AG09309 (cell line): ENCODE measurements at regions not wholly inside any gene's neighbourhood (a gene's known extent, or its start where the extent isn't known, plus 50 kb on each side); places are given as distances from the start of the nearest gene placed in this dataset.

Experiments
- DNase-seq: peaks from one replicate; pipeline ENCODE4 v3.0.0-alpha.2; 2010; ENCODE audit warnings: low read depth
- H3K4me3 ChIP-seq: 2 replicates; pipeline ENCODE4 v1.5.1; 2011; ENCODE audit warnings: mild to moderate bottlenecking, low read depth, low read length, moderate library complexity; ENCODE audit not compliant: control insufficient read depth
- CTCF ChIP-seq: IDR thresholded peaks from 2 replicates; pipeline ENCODE4 v1.5.1; 2011; ENCODE audit warnings: mild to moderate bottlenecking, low read depth, low read length, inconsistent platforms; ENCODE audit not compliant: insufficient read depth, control insufficient read depth; ENCODE audit errors: missing control alignments

DNA sequence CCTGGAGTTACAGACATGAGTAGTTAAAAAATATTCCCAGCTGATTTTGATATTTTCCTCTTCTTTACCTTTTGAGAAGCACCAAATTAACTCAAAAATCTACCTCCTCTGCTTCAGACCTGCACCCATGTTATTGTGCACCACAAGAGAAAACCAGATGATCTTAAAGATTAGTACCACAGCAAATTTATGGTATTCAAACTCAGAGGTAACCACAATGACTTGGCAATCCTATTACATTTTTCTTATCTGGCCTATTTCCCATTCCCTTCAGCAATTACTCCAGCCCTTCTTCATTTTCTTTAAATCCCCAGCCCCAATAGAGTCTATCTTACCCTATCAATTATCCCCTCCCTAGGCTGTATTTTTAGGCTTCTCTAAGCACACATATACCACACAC is 535.1 kb downstream of the FAT4 start:
- TF ChIP-seq CTCF, result no peak
- H3K4me3 ChIP-seq, result no peak overlapping the region
- peak; percentile 41 for DNase-seq

- no peak for TF ChIP-seq CTCF
- peak; percentile 70 for DNase-seq
- H3K4me3 ChIP-seq, result no peak overlapping the region
Observed at GRCh38 chr4:125891597-125892258, 577.0 kb downstream of the FAT4 start.

DNA sequence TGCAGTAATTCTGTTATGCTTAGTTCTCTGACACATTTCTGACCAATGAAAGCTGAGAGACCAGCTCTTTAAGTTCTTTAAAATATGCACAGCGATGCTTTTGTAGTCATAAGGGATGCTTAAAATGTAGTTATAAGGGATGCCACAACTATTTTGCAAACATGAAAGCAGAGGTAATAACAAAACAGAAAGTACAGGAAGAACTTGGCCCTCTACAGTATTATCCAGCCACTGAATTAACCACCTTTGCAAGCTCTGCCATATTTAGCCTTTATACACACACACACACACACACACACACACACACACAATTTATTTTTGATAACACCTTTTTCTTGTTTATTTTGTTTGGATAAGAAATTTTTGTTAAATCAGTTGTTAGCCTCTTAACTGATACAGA is 590.0 kb downstream of the FAT4 start:
- no peak for DNase-seq
- no peak for TF ChIP-seq CTCF
- no peak overlapping the region for H3K4me3 ChIP-seq

DNA sequence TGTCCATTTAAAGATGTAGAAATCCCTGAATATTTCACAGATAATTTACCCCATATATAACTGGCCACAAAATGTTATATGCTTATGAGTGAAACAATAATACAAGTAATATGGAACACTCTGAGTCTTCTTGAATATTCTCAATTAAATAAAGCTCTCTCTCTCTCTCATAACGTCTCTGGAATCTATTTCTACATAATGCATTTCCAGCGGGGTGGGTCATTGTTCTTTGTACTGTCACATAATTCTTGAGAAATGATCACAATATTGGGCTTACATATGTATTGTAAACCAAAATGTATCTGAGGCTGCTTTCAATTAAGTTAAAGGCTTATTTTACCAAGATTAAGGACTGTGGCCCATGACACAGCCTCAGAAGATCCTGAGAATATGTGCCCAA is 596.3 kb downstream of the FAT4 start:
- no peak for DNase-seq
- no peak overlapping the region for H3K4me3 ChIP-seq
- no peak for TF ChIP-seq CTCF

DNA sequence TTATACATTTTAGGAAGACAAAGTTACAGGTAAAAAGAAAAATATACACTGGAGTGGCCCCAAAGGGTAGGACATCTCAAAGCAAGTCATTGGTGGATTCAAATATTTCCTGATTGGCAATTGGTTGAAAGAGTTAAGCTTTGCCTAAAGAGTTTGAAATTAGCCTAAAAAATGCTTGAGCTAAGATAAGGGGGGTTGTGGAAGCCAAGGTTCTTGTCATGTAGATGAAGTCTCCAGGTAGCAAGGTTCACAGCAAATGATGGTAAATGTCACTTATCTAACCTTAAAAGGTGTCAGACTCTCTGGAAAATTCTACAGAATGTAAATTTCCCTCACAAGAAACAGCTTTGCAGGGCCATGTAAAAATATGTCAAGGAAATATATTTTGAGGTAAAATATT is 596.7 kb downstream of the FAT4 start:
- TF ChIP-seq CTCF, result no peak
- no peak for DNase-seq
- no peak overlapping the region for H3K4me3 ChIP-seq

DNA sequence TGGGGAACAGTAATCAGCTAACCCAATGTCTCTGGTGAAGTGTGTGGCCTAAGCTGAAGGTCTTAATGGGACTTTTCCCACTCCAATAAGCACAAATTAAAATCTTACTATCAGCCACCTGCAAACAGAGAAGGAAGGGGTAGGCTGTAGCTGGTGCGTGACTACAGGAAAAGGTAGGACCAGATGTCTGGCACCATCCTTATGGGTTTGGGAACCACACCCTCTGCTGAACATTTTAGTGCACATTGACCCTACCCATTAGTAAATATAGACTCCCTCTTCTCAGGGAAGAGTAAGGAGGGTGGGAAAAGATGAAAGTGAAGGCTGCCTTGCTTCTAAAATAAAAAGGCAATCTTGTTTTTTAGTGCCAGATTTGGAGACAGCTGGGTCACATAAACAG is 602.8 kb downstream of the FAT4 start:
- no peak for TF ChIP-seq CTCF
- no peak for DNase-seq
- H3K4me3 ChIP-seq, result no peak overlapping the region

DNA sequence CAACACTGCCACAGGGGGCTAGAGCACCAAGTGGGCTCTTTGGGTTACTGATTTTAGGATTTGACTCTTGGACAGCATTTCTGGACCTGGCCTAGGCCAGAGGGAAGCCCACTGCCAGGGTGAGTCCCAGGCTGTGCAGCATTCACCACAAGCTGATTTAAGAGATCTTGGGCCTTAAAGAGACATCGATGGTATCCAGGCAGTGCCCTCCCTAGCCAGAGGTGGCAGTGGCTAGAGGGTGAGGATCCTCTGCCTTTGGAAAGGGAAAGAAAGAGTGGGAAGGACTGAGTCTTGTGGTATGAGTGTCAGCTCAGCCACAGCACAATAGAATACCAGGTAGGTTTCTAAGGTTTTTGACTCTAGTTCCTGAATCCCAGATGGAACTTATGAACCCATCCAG is 613.9 kb downstream of the FAT4 start:
- no peak for DNase-seq
- H3K4me3 ChIP-seq, result no peak overlapping the region
- TF ChIP-seq CTCF, result no peak
